GM19372 (cell line): ENCODE measurements at regions not wholly inside any gene's neighbourhood (a gene's known extent, or its start where the extent isn't known, plus 50 kb on each side); places are given as distances from the start of the nearest gene placed in this dataset.
"Not testable (repeated sequence)": the region's sequence is repeated elsewhere in the genome, so short reads cannot be mapped to it uniquely, and the experiment has no call there.

ENCODE experiments used
- ATAC-seq: cut with Tn5 transposase; IDR thresholded peaks from one replicate; pipeline ENCODE4 v1.9.1; 2021; ENCODE audit warnings: mild to moderate bottlenecking, low read depth, moderate library complexity; ENCODE audit not compliant: unreplicated experiment

- peak; percentile 65 for ATAC-seq
These were observed 107.2 kb upstream of the L3MBTL4 start for GRCh38 chr18:6521803-6522418.

GRCh38 chr18:6525604-6526003 is 110.9 kb upstream of the L3MBTL4 start:
- no peak for ATAC-seq

- no peak for ATAC-seq
These were observed 122.8 kb upstream of the L3MBTL4 start for GRCh38 chr18:6537475-6537874.

- ATAC-seq: not testable (repeated sequence)
These were observed 126.5 kb upstream of the L3MBTL4 start for GRCh38 chr18:6541131-6541679.

GRCh38 chr18:6542296-6542695 is 127.6 kb upstream of the L3MBTL4 start:
- ATAC-seq: no peak

- no peak for ATAC-seq
These were observed 128.7 kb upstream of the L3MBTL4 start for GRCh38 chr18:6543330-6543908.

GRCh38 chr18:6546229-6546628 is 131.5 kb upstream of the L3MBTL4 start:
- ATAC-seq: no peak

- no peak for ATAC-seq
These were observed 132.8 kb upstream of the L3MBTL4 start for GRCh38 chr18:6547476-6547875.

- no peak for ATAC-seq
These were observed 138.7 kb upstream of the L3MBTL4 start for GRCh38 chr18:6553234-6553900.

- no peak for ATAC-seq
These were observed 142.5 kb upstream of the L3MBTL4 start for GRCh38 chr18:6557057-6557769.

- no peak for ATAC-seq
These were observed 143.1 kb upstream of the L3MBTL4 start for GRCh38 chr18:6557770-6558248.

- ATAC-seq: no peak
These were observed 143.9 kb upstream of the L3MBTL4 start for GRCh38 chr18:6558446-6559156.

GRCh38 chr18:6559296-6559695 is 144.6 kb upstream of the L3MBTL4 start:
- ATAC-seq: no peak

GRCh38 chr18:6561016-6561415 is 146.3 kb upstream of the L3MBTL4 start:
- ATAC-seq: no peak

GRCh38 chr18:6561420-6561861 is 146.7 kb upstream of the L3MBTL4 start:
- no peak for ATAC-seq

- ATAC-seq: no peak
These were observed 147.2 kb upstream of the L3MBTL4 start for GRCh38 chr18:6561862-6562291.

- ATAC-seq: no peak
These were observed 149.2 kb upstream of the L3MBTL4 start for GRCh38 chr18:6563896-6564295.

GRCh38 chr18:6564950-6565814 is 150.5 kb upstream of the L3MBTL4 start:
- ATAC-seq: no peak

- ATAC-seq: no peak
These were observed 151.0 kb upstream of the L3MBTL4 start for GRCh38 chr18:6565815-6566081.
